B cell (primary cell): ENCODE measurements at regions not wholly inside any gene's neighbourhood (a gene's known extent, or its start where the extent isn't known, plus 50 kb on each side); places are given as distances from the start of the nearest gene placed in this dataset.

Source experiments
- ATAC-seq: fragments of 200-7000 bp; cut with Tn5 transposase; one replicate; pipeline ENCODE4 v1.10.0; 2021; ENCODE audit warnings: low read depth, mild to moderate bottlenecking, moderate number of reproducible peaks, moderate library complexity
- CTCF ChIA-PET: fragments of 350-600 bp; sonication (Branson Sonifier 250); formaldehyde crosslinking; loops from one replicate; lab custom pipeline; 2021; ENCODE audit warnings: antibody characterized with exemption, inconsistent platforms; lab: Charles Lee
- POLR2A ChIA-PET: fragments of 350-600 bp; sonication (Branson Sonifier 250); formaldehyde crosslinking; loops from one replicate; lab custom pipeline; 2021; ENCODE audit warnings: antibody characterized with exemption; lab: Charles Lee
- DNase-seq: peaks from one replicate; pipeline ENCODE4 v3.0.0; 2013
- H2AFZ ChIP-seq: 2 replicates; pipeline ENCODE4 v1.6.1; 2012; ENCODE audit warnings: mild to moderate bottlenecking, low read depth, low read length; ENCODE audit not compliant: insufficient read depth, poor library complexity, severe bottlenecking
- H3K27ac ChIP-seq, 2 donors: 1 replicate in 1 of 2; 2 replicates in 1 of 2; pipeline ENCODE4 v1.5.1; 2012 to 2013; ENCODE audit warnings: low read length in 2 of 2, mild to moderate bottlenecking in 2 of 2, moderate library complexity in 1 of 2
- H3K27me3 ChIP-seq, 4 experiments: fragments of 200-600 bp in 1 of 4; sonication (generic) in 1 of 4; replicated peaks in 1 of 4; 1 replicate in 2 of 4; 2 replicates in 2 of 4; pipeline versions ENCODE4 v1.6.1 to v1.7.0; 2013 to 2016; ENCODE audit warnings: low read length in 3 of 4, mild to moderate bottlenecking in 2 of 4, mixed read lengths in 1 of 4, moderate library complexity in 1 of 4; ENCODE audit not compliant: insufficient read depth in 4 of 4, control insufficient read depth in 3 of 4; ENCODE audit errors: control extremely low read depth in 1 of 4
- H3K36me3 ChIP-seq, 2 experiments: replicated peaks in 1 of 2; 1 replicate in 1 of 2; 2 replicates in 1 of 2; pipeline versions ENCODE4 v1.6.1 to v1.7.1; 2013; ENCODE audit warnings: low read length in 1 of 2; ENCODE audit not compliant: insufficient read depth in 2 of 2, control insufficient read depth in 1 of 2; ENCODE audit errors: control extremely low read depth in 1 of 2, extremely low read depth in 1 of 2
- H3K4me1 ChIP-seq, 2 donors: fragments of 200-600 bp in 1 of 2; sonication (generic) in 1 of 2; 1 replicate in 1 of 2; 2 replicates in 1 of 2; pipeline versions ENCODE4 v1.5.1 to v1.6.1; 2013 to 2017; ENCODE audit warnings: low read length in 2 of 2; ENCODE audit not compliant: control insufficient read depth in 2 of 2, insufficient read depth in 2 of 2
- H3K4me2 ChIP-seq: replicated peaks from 2 replicates; pipeline ENCODE3; 2012; ENCODE audit warnings: mild to moderate bottlenecking, low read depth, low read length; ENCODE audit not compliant: poor library complexity, severe bottlenecking
- H3K4me3 ChIP-seq, 5 experiments: fragments of 200-600 bp in 1 of 5; sonication (generic) in 1 of 5; 1 replicate in 3 of 5; 2 replicates in 2 of 5; pipeline versions ENCODE4 v1.5.1 to v1.7.0; 2011 to 2016; ENCODE audit warnings: low read length in 4 of 5, mild to moderate bottlenecking in 4 of 5, low read depth in 2 of 5, control low read depth in 1 of 5, moderate library complexity in 1 of 5; ENCODE audit not compliant: insufficient read depth in 1 of 5; ENCODE audit errors: control extremely low read depth in 1 of 5, extremely low read depth in 1 of 5
- H3K79me2 ChIP-seq: fragments of 200-600 bp; sonication (generic); one replicate; pipeline ENCODE4 v1.6.0; 2016; ENCODE audit warnings: low read length; ENCODE audit not compliant: control insufficient read depth, insufficient read depth
- H3K9ac ChIP-seq: fragments of 200-600 bp; sonication (generic); 2 replicates; pipeline ENCODE4 v1.6.1; 2017; ENCODE audit warnings: mild to moderate bottlenecking, low read length, moderate library complexity
- H3K9me3 ChIP-seq, 3 donors: one replicate each; pipeline versions ENCODE4 v1.6.1 to v1.7.1; 2013; ENCODE audit warnings: low read length in 2 of 3; ENCODE audit not compliant: control insufficient read depth in 2 of 3, insufficient read depth in 1 of 3; ENCODE audit errors: control extremely low read depth in 1 of 3
- H4K20me1 ChIP-seq: 2 replicates; pipeline ENCODE4 v1.6.0; 2012; ENCODE audit warnings: mild to moderate bottlenecking, low read length; ENCODE audit not compliant: insufficient read depth, control insufficient read depth, poor library complexity, severe bottlenecking
- H3K27ac Mint-ChIP-seq: one replicate; pipeline ENCODE4 v1.8.0; 2021; ENCODE audit warnings: mixed read lengths
- H3K27me3 Mint-ChIP-seq: one replicate; pipeline ENCODE4 v1.8.0; 2021; ENCODE audit warnings: mixed read lengths
- H3K4me1 Mint-ChIP-seq: one replicate; pipeline ENCODE4 v1.8.0; 2021; ENCODE audit warnings: mixed read lengths
- H3K4me3 Mint-ChIP-seq: one replicate; pipeline ENCODE4 v1.8.0; 2021; ENCODE audit warnings: mixed read lengths
- H3K9me3 Mint-ChIP-seq: one replicate; pipeline ENCODE4 v1.8.0; 2022; ENCODE audit warnings: mixed read lengths; ENCODE audit not compliant: insufficient read depth
- EZH2 ChIP-seq: IDR thresholded peaks from 2 replicates; pipeline ENCODE4 v1.6.1; 2012; ENCODE audit warnings: borderline replicate concordance, low read depth, mild to moderate bottlenecking, moderate library complexity, low read length; ENCODE audit not compliant: insufficient read depth, poor library complexity, severe bottlenecking
- WGBS: methylation state at CpG from one replicate; pipeline ENCODE4 v1.1.5; 2013; ENCODE audit warnings: missing lambda C conversion rate; ENCODE audit not compliant: insufficient coverage; 5-methylcytosine and 5-hydroxymethylcytosine counted together
- intact Hi-C: fragments of 100-400 bp; cut with micrococcal nuclease; formaldehyde crosslinking; loops from one replicate; pipeline ENCODE4 v1.10.0; 2022
- TF ChIP-seq, protein P1 (sequence below): fragments of 200-600 bp; IDR thresholded peaks from one replicate; pipeline ENCODE4 v1.8.0; 2022; ENCODE audit warnings: antibody characterized with exemption, mild to moderate bottlenecking

DNA sequence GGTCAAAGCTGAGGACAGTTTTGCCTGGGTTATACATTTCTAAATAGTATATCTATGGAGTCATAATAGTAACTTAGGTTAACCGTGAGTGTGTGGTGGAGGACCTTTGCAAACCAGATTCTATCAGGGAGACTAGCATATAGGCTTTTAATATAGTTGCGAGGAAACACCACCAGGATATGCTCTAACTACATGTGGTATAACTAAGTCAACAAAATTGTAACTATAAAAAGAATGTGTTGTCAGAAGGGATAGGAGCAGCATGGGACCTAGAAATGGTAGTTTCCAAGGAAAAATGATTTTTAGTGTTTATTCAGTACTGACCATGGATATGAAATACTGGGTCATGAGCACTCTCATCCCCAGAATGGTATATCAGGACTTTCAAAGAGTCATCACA lies 338.1 kb downstream of the TGFB2 start:
- intact Hi-C loops = no loop called here
- Histone ChIP-seq H3K27me3 (no peaks in the 10 kb centered on the region), H3K79me2 (no peaks in the 10 kb centered on the region), H3K27ac (no peak overlapping the region), H3K4me3 (no peak overlapping the region), H3K4me1 (no peaks in the 10 kb centered on the region), H4K20me1 (no peaks in the 10 kb centered on the region), H3K4me2 (no peak overlapping the region), H3K9me3 (no peaks in the 10 kb centered on the region), H3K9ac (no peak overlapping the region), H2AFZ (no peak overlapping the region), H3K36me3 (no peaks in the 10 kb centered on the region)
- ATAC-seq (no peak), DNase-seq (no peak)
- TF ChIP-seq EZH2 = no peak
- TF ChIP-seq, protein P1, sequence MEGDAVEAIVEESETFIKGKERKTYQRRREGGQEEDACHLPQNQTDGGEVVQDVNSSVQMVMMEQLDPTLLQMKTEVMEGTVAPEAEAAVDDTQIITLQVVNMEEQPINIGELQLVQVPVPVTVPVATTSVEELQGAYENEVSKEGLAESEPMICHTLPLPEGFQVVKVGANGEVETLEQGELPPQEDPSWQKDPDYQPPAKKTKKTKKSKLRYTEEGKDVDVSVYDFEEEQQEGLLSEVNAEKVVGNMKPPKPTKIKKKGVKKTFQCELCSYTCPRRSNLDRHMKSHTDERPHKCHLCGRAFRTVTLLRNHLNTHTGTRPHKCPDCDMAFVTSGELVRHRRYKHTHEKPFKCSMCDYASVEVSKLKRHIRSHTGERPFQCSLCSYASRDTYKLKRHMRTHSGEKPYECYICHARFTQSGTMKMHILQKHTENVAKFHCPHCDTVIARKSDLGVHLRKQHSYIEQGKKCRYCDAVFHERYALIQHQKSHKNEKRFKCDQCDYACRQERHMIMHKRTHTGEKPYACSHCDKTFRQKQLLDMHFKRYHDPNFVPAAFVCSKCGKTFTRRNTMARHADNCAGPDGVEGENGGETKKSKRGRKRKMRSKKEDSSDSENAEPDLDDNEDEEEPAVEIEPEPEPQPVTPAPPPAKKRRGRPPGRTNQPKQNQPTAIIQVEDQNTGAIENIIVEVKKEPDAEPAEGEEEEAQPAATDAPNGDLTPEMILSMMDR = no peak
- ChIA-PET POLR2A (no interaction called here), CTCF (no interaction called here)
- no peaks in the 10 kb centered on the region for H3K27me3 Mint-ChIP-seq
- H3K9me3 Mint-ChIP-seq = no peaks in the 10 kb centered on the region
- H3K4me1 Mint-ChIP-seq = no peaks in the 10 kb centered on the region
- no peak overlapping the region for H3K27ac Mint-ChIP-seq
- WGBS = no CpG with 5 or more reads among the region's 2 CpGs
- H3K4me3 Mint-ChIP-seq = no peak overlapping the region

DNA sequence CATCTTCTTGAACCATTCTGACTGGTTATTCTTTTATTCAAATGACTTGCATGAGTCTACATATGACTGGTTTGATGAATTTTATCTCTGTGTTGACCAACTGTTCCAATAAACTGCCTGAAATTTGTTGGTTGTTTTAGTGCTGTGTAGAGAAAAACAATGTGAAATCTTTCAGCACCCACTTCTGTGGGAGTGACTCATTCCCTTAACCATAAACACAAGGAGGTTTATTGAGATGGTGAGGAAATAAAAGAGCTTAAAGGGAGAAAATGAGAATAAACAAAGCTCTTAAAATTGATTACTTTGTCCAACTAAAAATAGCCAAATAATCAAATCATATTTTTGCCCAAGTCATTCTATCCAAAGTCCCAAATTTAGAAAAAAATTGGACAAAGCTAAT lies 341.1 kb downstream of the TGFB2 start:
- Histone ChIP-seq H3K27me3 (no peaks in the 10 kb centered on the region), H4K20me1 (no peaks in the 10 kb centered on the region), H3K9me3 (no peaks in the 10 kb centered on the region), H3K79me2 (no peaks in the 10 kb centered on the region), H2AFZ (no peak overlapping the region), H3K9ac (no peak overlapping the region), H3K4me1 (no peaks in the 10 kb centered on the region), H3K4me3 (no peak overlapping the region), H3K27ac (no peak overlapping the region), H3K36me3 (no peaks in the 10 kb centered on the region), H3K4me2 (no peak overlapping the region)
- Mint-ChIP-seq H3K27ac (no peak overlapping the region), H3K9me3 (peaks cover 2% of the 10 kb centered on the region), H3K4me3 (no peak overlapping the region), H3K4me1 (no peaks in the 10 kb centered on the region), H3K27me3 (no peaks in the 10 kb centered on the region)
- ATAC-seq (no peak), DNase-seq (no peak)
- TF ChIP-seq, protein P1 = no peak
- no peak for TF ChIP-seq EZH2
- ChIA-PET CTCF (no interaction called here), POLR2A (no interaction called here)
- intact Hi-C loops = no loop called here
